ENCODE measurements at regions not wholly inside any gene's neighbourhood (a gene's known extent, or its start where the extent isn't known, plus 50 kb on each side); places are given as distances from the start of the nearest gene placed in this dataset.

- intact Hi-C loops (cut with DNase I), result no loop called here
- ATAC-seq (no peak), DNase-seq (no peak)
- no peaks in the 10 kb centered on the region for H3K9me3 ChIP-seq
- no peak overlapping the region for H3K4me3 ChIP-seq
- no peaks in the 10 kb centered on the region for H3K4me1 ChIP-seq
- H3K36me3 ChIP-seq (replicated peaks in 1 of 2; ENCODE audit: insufficient read depth in 1 of 2, low read depth in 2 of 2), result no peaks in the 10 kb centered on the region
- TF ChIP-seq, protein P1, sequence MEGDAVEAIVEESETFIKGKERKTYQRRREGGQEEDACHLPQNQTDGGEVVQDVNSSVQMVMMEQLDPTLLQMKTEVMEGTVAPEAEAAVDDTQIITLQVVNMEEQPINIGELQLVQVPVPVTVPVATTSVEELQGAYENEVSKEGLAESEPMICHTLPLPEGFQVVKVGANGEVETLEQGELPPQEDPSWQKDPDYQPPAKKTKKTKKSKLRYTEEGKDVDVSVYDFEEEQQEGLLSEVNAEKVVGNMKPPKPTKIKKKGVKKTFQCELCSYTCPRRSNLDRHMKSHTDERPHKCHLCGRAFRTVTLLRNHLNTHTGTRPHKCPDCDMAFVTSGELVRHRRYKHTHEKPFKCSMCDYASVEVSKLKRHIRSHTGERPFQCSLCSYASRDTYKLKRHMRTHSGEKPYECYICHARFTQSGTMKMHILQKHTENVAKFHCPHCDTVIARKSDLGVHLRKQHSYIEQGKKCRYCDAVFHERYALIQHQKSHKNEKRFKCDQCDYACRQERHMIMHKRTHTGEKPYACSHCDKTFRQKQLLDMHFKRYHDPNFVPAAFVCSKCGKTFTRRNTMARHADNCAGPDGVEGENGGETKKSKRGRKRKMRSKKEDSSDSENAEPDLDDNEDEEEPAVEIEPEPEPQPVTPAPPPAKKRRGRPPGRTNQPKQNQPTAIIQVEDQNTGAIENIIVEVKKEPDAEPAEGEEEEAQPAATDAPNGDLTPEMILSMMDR (IDR thresholded peaks at IDR 0.05), result no peak
- TF ChIP-seq POLR2A (IDR thresholded peaks at IDR 0.05), result no peak
- WGBS, 2 donors, result 80 to 88% methylated on average over 2 of the region's 2 CpGs
- no peaks in the 10 kb centered on the region for H3K27me3 ChIP-seq
- no peak overlapping the region for H3K27ac ChIP-seq
Measured at GRCh38 chr4:155588437-155588836, 78.2 kb upstream of the GUCY1A1 start.

GRCh38 chr4:155587766-155588165, 78.9 kb upstream of the GUCY1A1 start:
- Histone ChIP-seq H3K4me3 (no peak overlapping the region), H3K27me3 (no peaks in the 10 kb centered on the region), H3K27ac (no peak overlapping the region), H3K4me1 (peaks cover 5% of the 10 kb centered on the region), H3K9me3 (no peaks in the 10 kb centered on the region), H3K36me3 (replicated peaks in 1 of 2; ENCODE audit: insufficient read depth in 1 of 2, low read depth in 2 of 2) (no peaks in the 10 kb centered on the region)
- ATAC-seq, result no peak
- no peak for DNase-seq
- TF ChIP-seq POLR2A (IDR thresholded peaks at IDR 0.05), result no peak
- TF ChIP-seq, protein P1 (IDR thresholded peaks at IDR 0.05), result no peak
- WGBS, 2 donors, result 81 to 95% methylated on average over 3 of the region's 3 CpGs
- intact Hi-C loops (cut with DNase I), result no loop called here

- H3K27ac ChIP-seq, result no peak overlapping the region
- ATAC-seq (no peak), DNase-seq (no peak)
- WGBS, 2 donors, result 6 to 17% methylated on average over 4 of the region's 4 CpGs
- intact Hi-C loops (cut with DNase I), result no loop called here
- H3K27me3 ChIP-seq, result no peaks in the 10 kb centered on the region
- no peaks in the 10 kb centered on the region for H3K9me3 ChIP-seq
- peaks cover 5% of the 10 kb centered on the region for H3K4me1 ChIP-seq
- no peaks in the 10 kb centered on the region for H3K36me3 ChIP-seq (replicated peaks in 1 of 2; ENCODE audit: insufficient read depth in 1 of 2, low read depth in 2 of 2)
- no peak for TF ChIP-seq POLR2A (IDR thresholded peaks at IDR 0.05)
- TF ChIP-seq, protein P1 (IDR thresholded peaks at IDR 0.05), result no peak
- H3K4me3 ChIP-seq, result no peak overlapping the region
Measured at GRCh38 chr4:155582971-155583437, 83.6 kb upstream of the GUCY1A1 start.

DNA sequence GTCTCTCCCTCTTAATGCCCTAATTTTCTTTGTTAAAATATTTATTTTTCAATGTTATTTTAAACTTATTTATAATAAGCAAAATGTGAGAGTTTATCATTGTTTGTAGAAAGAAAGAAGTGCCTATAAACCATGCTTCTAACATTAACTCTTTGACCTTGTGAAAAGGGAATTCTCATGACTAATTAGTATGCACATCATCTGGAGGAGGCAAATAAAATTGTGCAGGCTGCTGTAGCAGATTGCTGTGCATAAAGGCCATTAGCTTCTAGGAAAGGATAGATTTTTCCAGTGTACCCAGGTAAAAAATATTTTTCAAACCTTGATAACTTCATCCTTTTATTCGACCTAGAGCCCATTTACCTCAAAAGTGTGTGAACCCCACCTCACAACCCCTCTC, 84.6 kb upstream of the GUCY1A1 start:
- peaks cover 5% of the 10 kb centered on the region for H3K4me1 ChIP-seq
- no peaks in the 10 kb centered on the region for H3K36me3 ChIP-seq (replicated peaks in 1 of 2; ENCODE audit: insufficient read depth in 1 of 2, low read depth in 2 of 2)
- H3K27me3 ChIP-seq, result no peaks in the 10 kb centered on the region
- TF ChIP-seq, protein P1 (IDR thresholded peaks at IDR 0.05), result no peak
- TF ChIP-seq POLR2A (IDR thresholded peaks at IDR 0.05), result no peak
- intact Hi-C loops (cut with DNase I), result no loop called here
- no peak overlapping the region for H3K27ac ChIP-seq
- no peak overlapping the region for H3K4me3 ChIP-seq
- ATAC-seq (no peak), DNase-seq (no peak)
- 41 to 50% methylated on average over 1 of the region's 1 CpG for WGBS, 2 donors
- no peaks in the 10 kb centered on the region for H3K9me3 ChIP-seq

DNA sequence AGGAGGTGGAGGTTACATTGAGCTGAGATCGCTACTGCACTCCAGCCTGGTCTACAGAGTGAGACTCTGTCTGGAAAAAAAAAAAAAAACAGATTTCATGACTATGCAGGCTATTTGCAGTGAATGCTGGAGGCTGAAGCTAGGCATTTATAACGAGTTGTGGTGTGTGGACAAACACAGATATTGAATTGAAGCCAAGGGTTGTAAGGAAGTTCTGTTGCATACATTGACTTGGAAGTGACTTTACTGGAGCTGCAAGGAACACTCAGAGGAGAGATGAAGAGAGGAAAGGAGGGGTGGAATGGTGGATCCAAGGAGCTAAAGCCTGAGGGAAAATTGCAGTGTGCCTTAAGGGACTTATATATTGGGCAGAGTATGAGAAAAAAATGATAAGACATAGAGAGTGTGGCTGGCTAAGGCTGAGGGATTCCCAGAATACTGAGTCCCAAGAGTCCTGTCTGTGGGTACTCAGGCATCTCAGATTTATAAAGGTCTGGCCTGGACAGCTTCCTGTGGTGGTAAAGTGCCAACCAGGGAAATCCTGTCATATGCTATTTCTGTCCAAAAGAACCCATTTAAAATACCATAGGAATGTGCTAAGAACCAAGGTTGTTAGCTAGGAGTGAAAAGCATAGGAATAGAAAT, 87.8 kb upstream of the GUCY1A1 start:
- H3K4me1 ChIP-seq, result peaks cover 5% of the 10 kb centered on the region
- intact Hi-C loops (cut with DNase I), result no loop called here
- TF ChIP-seq, protein P1 (IDR thresholded peaks at IDR 0.05), result no peak
- TF ChIP-seq POLR2A (IDR thresholded peaks at IDR 0.05), result no peak
- H3K27ac ChIP-seq, result no peak overlapping the region
- no peak for ATAC-seq
- H3K4me3 ChIP-seq, result no peak overlapping the region
- H3K36me3 ChIP-seq (replicated peaks in 1 of 2; ENCODE audit: insufficient read depth in 1 of 2, low read depth in 2 of 2), result no peaks in the 10 kb centered on the region
- no peaks in the 10 kb centered on the region for H3K9me3 ChIP-seq
- no peak for DNase-seq
- WGBS, 2 donors, result 49 to 63% methylated on average over 2 of the region's 2 CpGs
- no peaks in the 10 kb centered on the region for H3K27me3 ChIP-seq
